HCT116 (cell line): ENCODE measurements at regions not wholly inside any gene's neighbourhood (a gene's known extent, or its start where the extent isn't known, plus 50 kb on each side); places are given as distances from the start of the nearest gene placed in this dataset.

Experiments used
- ATF3 ChIP-seq: IDR thresholded peaks from 2 replicates; pipeline ENCODE4 v1.6.1; 2012
- CEBPB ChIP-seq: IDR thresholded peaks from 2 replicates; pipeline ENCODE4 v1.6.1; 2012; ENCODE audit warnings: low read depth
- ELF1 ChIP-seq: IDR thresholded peaks from 2 replicates; pipeline ENCODE4 v1.6.1; 2012; ENCODE audit warnings: low read depth, borderline replicate concordance
- EZH2 ChIP-seq: fragments of 200-600 bp; sonication (generic); IDR thresholded peaks from 2 replicates; pipeline ENCODE4 v1.6.1; 2017; ENCODE audit warnings: antibody characterized with exemption, mixed run types
- EZH2phosphoT487 ChIP-seq: fragments of 200-600 bp; IDR thresholded peaks from 2 replicates; pipeline ENCODE4 v1.6.1; 2018; ENCODE audit warnings: antibody characterized with exemption, borderline replicate concordance
- POLR2A ChIP-seq: IDR thresholded peaks from 2 replicates; pipeline ENCODE4 v1.7.0; 2011; ENCODE audit warnings: borderline replicate concordance; ENCODE audit not compliant: insufficient read depth, insufficient read length; ENCODE audit errors: extremely low read depth
- POLR2AphosphoS5 ChIP-seq: IDR thresholded peaks from 2 replicates; pipeline ENCODE4 v1.6.1; 2011; ENCODE audit warnings: mild to moderate bottlenecking, low read depth, low read length, moderate library complexity
- RAD21 ChIP-seq: IDR thresholded peaks from 2 replicates; pipeline ENCODE4 v1.6.1; 2012; ENCODE audit warnings: low read depth, mild to moderate bottlenecking
- REST ChIP-seq: IDR thresholded peaks from 2 replicates; pipeline ENCODE4 v1.6.1; 2012; ENCODE audit warnings: low read depth
- SIN3A ChIP-seq: IDR thresholded peaks from 2 replicates; pipeline ENCODE4 v1.6.1; 2012; ENCODE audit warnings: low read depth
- SP1 ChIP-seq: IDR thresholded peaks from 2 replicates; pipeline ENCODE4 v1.6.1; 2012; ENCODE audit warnings: low read depth
- YY1 ChIP-seq: IDR thresholded peaks from 2 replicates; pipeline ENCODE4 v1.6.1; 2011; ENCODE audit warnings: low read length, low read depth, moderate library complexity, mild to moderate bottlenecking; ENCODE audit not compliant: insufficient replicate concordance; ENCODE audit errors: extremely low read depth
- ZFX ChIP-seq: fragments of 450-650 bp; IDR thresholded peaks from 2 replicates; pipeline ENCODE4 v1.6.1; 2017
- TF ChIP-seq, protein P1 (sequence below), 3 experiments: fragments of 200-600 bp in 1 of 3; sonication (generic) in 1 of 3; IDR thresholded peaks in 2 of 3; conservative IDR thresholded peaks in 1 of 3; 2 replicates each; pipeline ENCODE4 v1.5.1; 2012 to 2017; ENCODE audit warnings: low read depth in 2 of 3, low read length in 2 of 3, antibody characterized with exemption in 1 of 3, borderline replicate concordance in 1 of 3, control low read depth in 1 of 3, mild to moderate bottlenecking in 1 of 3, mixed read lengths in 1 of 3, mixed run types in 1 of 3, moderate library complexity in 1 of 3; ENCODE audit not compliant: insufficient read depth in 1 of 3

GRCh38 chr2:238786792-238787490 lies 60.9 kb upstream of the TWIST2 start:
- TF ChIP-seq, protein P1, sequence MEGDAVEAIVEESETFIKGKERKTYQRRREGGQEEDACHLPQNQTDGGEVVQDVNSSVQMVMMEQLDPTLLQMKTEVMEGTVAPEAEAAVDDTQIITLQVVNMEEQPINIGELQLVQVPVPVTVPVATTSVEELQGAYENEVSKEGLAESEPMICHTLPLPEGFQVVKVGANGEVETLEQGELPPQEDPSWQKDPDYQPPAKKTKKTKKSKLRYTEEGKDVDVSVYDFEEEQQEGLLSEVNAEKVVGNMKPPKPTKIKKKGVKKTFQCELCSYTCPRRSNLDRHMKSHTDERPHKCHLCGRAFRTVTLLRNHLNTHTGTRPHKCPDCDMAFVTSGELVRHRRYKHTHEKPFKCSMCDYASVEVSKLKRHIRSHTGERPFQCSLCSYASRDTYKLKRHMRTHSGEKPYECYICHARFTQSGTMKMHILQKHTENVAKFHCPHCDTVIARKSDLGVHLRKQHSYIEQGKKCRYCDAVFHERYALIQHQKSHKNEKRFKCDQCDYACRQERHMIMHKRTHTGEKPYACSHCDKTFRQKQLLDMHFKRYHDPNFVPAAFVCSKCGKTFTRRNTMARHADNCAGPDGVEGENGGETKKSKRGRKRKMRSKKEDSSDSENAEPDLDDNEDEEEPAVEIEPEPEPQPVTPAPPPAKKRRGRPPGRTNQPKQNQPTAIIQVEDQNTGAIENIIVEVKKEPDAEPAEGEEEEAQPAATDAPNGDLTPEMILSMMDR (IDR thresholded peaks at IDR 0.05 in 2 of 3, conservative IDR thresholded peaks at IDR 0.05 in 1 of 3; ENCODE audit: borderline replicate concordance in 1 of 3, insufficient read depth in 1 of 3, low read depth in 2 of 3, low read length in 2 of 3) = no peak
- TF ChIP-seq EZH2 = no peak
- no peak for TF ChIP-seq POLR2A
- TF ChIP-seq ELF1 = no peak
- TF ChIP-seq SP1 = no peak
- no peak for TF ChIP-seq SIN3A
- TF ChIP-seq CEBPB = no peak
- no peak for TF ChIP-seq EZH2phosphoT487
- no peak for TF ChIP-seq RAD21
- no peak for TF ChIP-seq ZFX
- no peak for TF ChIP-seq POLR2AphosphoS5
- TF ChIP-seq ATF3 = no peak
- TF ChIP-seq YY1 = no peak
- TF ChIP-seq REST = no peak
